ENCODE measurements at regions not wholly inside any gene's neighbourhood (a gene's known extent, or its start where the extent isn't known, plus 50 kb on each side); places are given as distances from the start of the nearest gene placed in this dataset.
"Not testable (repeated sequence)": the region's sequence is repeated elsewhere in the genome, so short reads cannot be mapped to it uniquely, and the experiment has no call there.

DNA sequence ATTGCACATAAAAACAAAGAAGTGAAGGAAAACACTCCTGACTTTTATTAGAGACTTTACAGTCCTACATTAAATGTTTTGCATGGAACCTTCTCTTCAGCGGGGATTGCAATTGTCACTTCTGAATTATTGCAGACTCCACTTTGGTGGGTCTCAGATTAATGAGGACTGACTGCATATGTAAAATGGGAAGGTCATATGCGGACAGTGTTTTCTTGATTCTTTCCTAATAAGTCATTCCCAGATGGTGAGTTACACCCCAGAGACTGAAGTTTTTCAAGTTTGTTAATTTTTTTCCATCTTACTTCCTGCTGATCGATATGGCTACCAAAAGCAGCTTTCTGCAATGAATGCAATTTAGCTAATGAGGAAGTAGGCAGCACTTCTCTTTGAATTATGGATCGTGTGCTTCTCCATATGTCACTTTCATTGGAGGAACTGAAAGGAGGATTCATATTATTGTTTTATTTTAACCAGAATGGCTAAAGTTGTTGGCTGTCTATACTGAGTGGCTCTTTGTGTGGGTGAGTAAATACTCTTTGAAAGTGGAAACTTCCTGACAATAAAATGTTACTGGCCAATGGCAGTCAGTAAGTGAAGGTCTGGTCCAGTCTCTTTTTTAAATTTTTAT lies 119.3 kb upstream of the CLNK start:
- H3K4me3 ChIP-seq (ENCODE audit: low read depth, low read length) = no peak overlapping the region
- DNase-seq (ENCODE audit: low read depth, low spot score) = no peak
- CTCF ChIA-PET = no interaction called here
- TF ChIP-seq, protein P1, sequence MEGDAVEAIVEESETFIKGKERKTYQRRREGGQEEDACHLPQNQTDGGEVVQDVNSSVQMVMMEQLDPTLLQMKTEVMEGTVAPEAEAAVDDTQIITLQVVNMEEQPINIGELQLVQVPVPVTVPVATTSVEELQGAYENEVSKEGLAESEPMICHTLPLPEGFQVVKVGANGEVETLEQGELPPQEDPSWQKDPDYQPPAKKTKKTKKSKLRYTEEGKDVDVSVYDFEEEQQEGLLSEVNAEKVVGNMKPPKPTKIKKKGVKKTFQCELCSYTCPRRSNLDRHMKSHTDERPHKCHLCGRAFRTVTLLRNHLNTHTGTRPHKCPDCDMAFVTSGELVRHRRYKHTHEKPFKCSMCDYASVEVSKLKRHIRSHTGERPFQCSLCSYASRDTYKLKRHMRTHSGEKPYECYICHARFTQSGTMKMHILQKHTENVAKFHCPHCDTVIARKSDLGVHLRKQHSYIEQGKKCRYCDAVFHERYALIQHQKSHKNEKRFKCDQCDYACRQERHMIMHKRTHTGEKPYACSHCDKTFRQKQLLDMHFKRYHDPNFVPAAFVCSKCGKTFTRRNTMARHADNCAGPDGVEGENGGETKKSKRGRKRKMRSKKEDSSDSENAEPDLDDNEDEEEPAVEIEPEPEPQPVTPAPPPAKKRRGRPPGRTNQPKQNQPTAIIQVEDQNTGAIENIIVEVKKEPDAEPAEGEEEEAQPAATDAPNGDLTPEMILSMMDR (IDR thresholded peaks at IDR 0.05; ENCODE audit: insufficient read depth, low read length, missing control alignments) = no peak
- POLR2A ChIA-PET = no interaction called here

DNA sequence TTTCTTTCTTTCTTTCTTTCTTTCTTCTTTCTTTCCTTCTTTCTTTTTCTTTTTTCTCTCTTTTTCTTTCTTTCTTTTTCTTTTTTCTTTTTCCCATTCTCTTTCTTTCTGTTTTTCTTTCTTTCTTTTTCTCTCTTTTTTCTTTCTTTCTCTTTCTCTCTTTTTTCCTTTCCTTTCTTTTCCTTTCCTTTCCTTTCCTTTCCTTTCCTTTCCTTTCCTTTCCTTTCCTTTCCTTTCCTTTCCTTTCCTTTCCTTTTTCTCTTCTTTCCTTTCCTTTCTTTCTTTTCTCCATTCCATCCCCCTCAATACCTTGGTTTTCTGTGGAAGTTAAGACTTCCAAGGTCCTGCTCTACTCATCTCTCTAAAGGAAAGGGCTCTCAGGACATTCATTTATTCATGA lies 102.8 kb upstream of the CLNK start:
- no peak for DNase-seq (ENCODE audit: low read depth, low spot score)
- H3K4me3 ChIP-seq (ENCODE audit: low read depth, low read length) = no peak overlapping the region
- ChIA-PET CTCF (no interaction called here), POLR2A (no interaction called here)
- TF ChIP-seq, protein P1 (IDR thresholded peaks at IDR 0.05; ENCODE audit: insufficient read depth, low read length, missing control alignments) = no peak

DNA sequence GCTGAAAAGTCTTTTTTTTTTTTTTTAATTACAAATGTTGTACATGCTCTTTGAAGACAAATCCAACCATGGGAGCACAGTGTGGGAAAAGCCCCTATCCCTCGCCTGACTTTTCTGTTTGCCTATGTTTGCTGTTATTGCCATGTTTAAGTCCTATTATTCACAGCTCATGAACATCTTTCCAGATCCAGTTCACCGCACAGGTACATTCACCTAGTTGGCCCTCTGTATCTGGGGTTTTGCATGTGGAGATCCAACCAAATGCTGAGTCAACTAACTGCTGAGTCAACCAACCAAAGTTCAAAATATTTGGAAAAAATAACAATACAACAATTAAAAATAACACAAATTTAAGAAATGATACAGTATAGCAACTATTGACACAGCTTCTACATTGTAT lies 100.1 kb upstream of the CLNK start:
- no peak for DNase-seq (ENCODE audit: low read depth, low spot score)
- POLR2A ChIA-PET = no interaction called here
- TF ChIP-seq, protein P1 (IDR thresholded peaks at IDR 0.05; ENCODE audit: insufficient read depth, low read length, missing control alignments) = no peak
- no peak overlapping the region for H3K4me3 ChIP-seq (ENCODE audit: low read depth, low read length)
- CTCF ChIA-PET = interaction anchor here (0.6 kb wide), 1 partner anchor 12 kb away, joined by 3 read pairs; no protein-coding TSS in a partner anchor

DNA sequence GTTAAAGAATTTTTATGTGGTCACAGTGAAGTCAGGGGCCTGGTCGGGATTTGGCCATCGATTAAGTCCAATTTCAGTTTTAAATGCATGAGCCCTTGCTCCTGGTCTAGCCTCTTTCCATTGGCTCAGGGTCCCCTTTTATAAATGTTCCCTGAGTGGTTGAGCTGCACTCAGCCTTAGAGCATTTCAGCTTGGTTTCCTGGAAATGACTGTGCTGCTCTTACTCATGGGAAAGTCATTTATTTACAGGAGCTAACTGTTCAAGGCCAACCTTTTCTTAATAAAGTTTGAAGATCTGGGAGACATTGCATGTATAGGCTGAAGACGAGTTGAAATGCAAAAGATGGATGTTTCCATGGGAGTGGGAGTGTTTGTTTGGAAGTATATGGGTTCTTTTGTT lies 98.8 kb upstream of the CLNK start:
- POLR2A ChIA-PET = no interaction called here
- TF ChIP-seq, protein P1 (IDR thresholded peaks at IDR 0.05; ENCODE audit: insufficient read depth, low read length, missing control alignments) = no peak
- DNase-seq (ENCODE audit: low read depth, low spot score) = peak; percentile 58
- CTCF ChIA-PET = interaction anchor here (1.5 to 1.6 kb wide), 2 partner anchors 12 to 18 kb away, joined by 3 read pairs; no protein-coding TSS in a partner anchor
- no peak overlapping the region for H3K4me3 ChIP-seq (ENCODE audit: low read depth, low read length)

DNA sequence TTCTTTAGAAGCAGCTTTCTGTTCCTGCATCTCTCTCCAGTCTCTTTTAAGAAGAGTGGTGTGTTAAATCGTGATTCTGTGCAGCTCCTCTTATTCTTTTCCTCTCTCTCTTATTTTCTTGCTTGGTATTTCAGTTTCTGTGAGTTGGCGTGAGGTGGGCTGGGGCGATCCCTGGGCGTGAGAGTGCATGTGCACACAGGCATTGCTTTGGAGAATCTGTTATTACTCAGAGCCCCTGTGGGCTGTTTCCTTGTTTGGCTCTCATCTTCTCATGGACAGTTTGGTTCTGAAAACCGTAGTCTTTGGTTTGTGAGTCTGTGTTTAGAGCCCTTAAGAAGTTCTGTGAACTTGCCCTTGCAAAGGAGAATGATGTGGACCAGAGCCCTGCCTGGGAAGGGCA lies 97.2 kb upstream of the CLNK start:
- TF ChIP-seq, protein P1 (IDR thresholded peaks at IDR 0.05; ENCODE audit: insufficient read depth, low read length, missing control alignments) = no peak
- H3K4me3 ChIP-seq (ENCODE audit: low read depth, low read length) = no peak overlapping the region
- CTCF ChIA-PET = no interaction called here
- DNase-seq (ENCODE audit: low read depth, low spot score) = no peak
- POLR2A ChIA-PET = no interaction called here

DNA sequence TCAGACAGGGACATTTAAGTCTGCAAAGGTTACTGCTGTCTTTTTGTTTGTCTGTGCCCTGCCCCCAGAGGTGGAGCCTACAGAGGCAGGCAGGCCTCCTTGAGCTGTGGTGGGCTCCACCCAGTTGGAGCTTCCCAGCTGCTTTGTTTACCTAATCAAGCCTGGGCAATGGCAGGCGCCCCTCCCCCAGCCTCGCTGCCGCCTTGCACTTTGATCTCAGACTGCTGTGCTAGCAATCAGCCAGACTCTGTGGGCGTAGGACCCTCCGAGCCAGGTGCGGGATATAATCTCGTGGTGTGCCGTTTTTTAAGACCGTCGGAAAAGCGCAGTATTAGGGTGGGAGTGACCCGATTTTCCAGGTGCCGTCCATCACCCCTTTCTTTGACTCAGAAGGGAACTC lies 96.2 kb upstream of the CLNK start:
- CTCF ChIA-PET; POLR2A ChIA-PET; H3K4me3 ChIP-seq (ENCODE audit: low read depth, low read length); DNase-seq (ENCODE audit: low read depth, low spot score): not testable (repeated sequence)

DNA sequence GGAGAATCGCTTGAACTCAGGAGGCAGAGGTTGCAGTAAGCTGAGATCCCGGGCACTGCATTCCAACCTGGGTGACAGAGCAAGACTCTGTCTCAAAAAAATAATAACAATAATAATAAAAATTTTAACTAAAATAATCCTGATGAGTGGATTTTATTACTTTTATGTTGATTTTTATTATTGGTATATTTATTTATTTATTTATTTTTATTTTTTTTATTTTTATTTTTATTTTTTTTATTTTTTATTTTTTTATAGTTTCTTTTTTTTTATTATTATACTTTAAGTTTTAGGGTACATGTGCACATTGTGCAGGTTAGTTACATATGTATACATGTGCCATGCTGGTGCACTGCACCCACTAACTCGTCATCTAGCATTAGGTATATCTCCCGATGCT lies 90.6 kb upstream of the CLNK start:
- POLR2A ChIA-PET; H3K4me3 ChIP-seq (ENCODE audit: low read depth, low read length); CTCF ChIA-PET; DNase-seq (ENCODE audit: low read depth, low spot score): not testable (repeated sequence)

Data from AG04449 (cell line).